ENCODE measurements at regions not wholly inside any gene's neighbourhood (a gene's known extent, or its start where the extent isn't known, plus 50 kb on each side); places are given as distances from the start of the nearest gene placed in this dataset.

- no peak for DNase-seq
- H3K27me3 ChIP-seq: no peaks in the 10 kb centered on the region
- TF ChIP-seq EP300 (IDR thresholded peaks at IDR 0.05) (no peak), POLR2A (IDR thresholded peaks at IDR 0.05) (no peak)
- TF ChIP-seq, protein P1, sequence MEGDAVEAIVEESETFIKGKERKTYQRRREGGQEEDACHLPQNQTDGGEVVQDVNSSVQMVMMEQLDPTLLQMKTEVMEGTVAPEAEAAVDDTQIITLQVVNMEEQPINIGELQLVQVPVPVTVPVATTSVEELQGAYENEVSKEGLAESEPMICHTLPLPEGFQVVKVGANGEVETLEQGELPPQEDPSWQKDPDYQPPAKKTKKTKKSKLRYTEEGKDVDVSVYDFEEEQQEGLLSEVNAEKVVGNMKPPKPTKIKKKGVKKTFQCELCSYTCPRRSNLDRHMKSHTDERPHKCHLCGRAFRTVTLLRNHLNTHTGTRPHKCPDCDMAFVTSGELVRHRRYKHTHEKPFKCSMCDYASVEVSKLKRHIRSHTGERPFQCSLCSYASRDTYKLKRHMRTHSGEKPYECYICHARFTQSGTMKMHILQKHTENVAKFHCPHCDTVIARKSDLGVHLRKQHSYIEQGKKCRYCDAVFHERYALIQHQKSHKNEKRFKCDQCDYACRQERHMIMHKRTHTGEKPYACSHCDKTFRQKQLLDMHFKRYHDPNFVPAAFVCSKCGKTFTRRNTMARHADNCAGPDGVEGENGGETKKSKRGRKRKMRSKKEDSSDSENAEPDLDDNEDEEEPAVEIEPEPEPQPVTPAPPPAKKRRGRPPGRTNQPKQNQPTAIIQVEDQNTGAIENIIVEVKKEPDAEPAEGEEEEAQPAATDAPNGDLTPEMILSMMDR (IDR thresholded peaks at IDR 0.05): no peak
- no peaks in the 10 kb centered on the region for H3K36me3 ChIP-seq
- no peak overlapping the region for H3K4me3 ChIP-seq
- H3K27ac ChIP-seq: no peak overlapping the region
- 67 to 75% (median 72%) methylated on average over 5 of the region's 5 CpGs for WGBS, 3 donors
- intact Hi-C loops (cut with DNase I): no loop called here
- no peaks in the 10 kb centered on the region for H3K4me1 ChIP-seq (ENCODE audit: insufficient read depth)
- H3K9me3 ChIP-seq: no peaks in the 10 kb centered on the region
Observed at GRCh38 chr13:62598708-62599107, 1183.1 kb upstream of the PCDH20 start.

DNA sequence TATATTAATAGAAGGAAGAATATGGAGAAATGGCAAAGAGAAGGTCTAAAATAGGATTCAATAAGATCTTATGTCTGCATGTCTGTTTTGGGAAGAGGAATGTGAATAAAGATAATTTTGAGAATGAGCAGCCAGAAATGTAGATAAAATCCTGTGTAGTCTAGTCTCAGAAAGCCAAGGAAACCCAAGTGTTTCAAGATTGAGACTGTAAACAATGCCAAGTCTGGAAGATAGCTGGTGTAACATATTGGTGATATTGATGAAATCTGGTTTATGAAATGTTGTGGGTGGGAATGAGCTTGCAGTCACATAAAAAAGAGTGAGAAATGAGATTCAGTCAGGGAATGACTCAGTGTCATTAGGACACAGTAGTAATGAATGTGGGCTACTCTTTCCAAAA lies 1180.3 kb upstream of the PCDH20 start:
- H3K9me3 ChIP-seq: no peaks in the 10 kb centered on the region
- no peaks in the 10 kb centered on the region for H3K4me1 ChIP-seq (ENCODE audit: insufficient read depth)
- intact Hi-C loops (cut with DNase I): no loop called here
- no peaks in the 10 kb centered on the region for H3K36me3 ChIP-seq
- no peak for DNase-seq
- no peak overlapping the region for H3K27ac ChIP-seq
- TF ChIP-seq POLR2A (IDR thresholded peaks at IDR 0.05): no peak
- TF ChIP-seq, protein P1 (IDR thresholded peaks at IDR 0.05): no peak
- TF ChIP-seq EP300 (IDR thresholded peaks at IDR 0.05): no peak
- H3K4me3 ChIP-seq: no peak overlapping the region
- no peaks in the 10 kb centered on the region for H3K27me3 ChIP-seq

DNA sequence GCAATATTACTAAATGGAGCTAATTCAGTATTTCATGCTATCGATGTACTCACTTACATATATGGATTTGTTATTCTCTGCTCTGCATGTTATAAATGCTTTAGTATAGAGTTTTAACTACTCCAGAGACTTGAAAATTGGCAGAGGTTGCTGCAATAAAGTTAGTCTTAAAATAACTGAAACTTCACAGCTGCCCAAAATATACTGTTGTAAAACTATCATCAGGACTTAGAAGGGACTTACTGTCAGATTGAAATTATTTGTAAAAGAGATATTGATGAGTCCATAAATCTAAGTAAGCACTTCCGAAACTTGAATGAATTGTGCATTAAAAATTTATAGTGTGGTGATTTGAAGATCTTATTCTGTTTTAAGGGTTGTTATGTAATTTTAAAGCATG lies 1178.2 kb upstream of the PCDH20 start:
- intact Hi-C loops (cut with DNase I): no loop called here
- Histone ChIP-seq H3K27ac (no peak overlapping the region), H3K9me3 (no peaks in the 10 kb centered on the region), H3K36me3 (no peaks in the 10 kb centered on the region), H3K4me3 (no peak overlapping the region), H3K27me3 (no peaks in the 10 kb centered on the region), H3K4me1 (ENCODE audit: insufficient read depth) (no peaks in the 10 kb centered on the region)
- no peak for TF ChIP-seq EP300 (IDR thresholded peaks at IDR 0.05)
- TF ChIP-seq, protein P1 (IDR thresholded peaks at IDR 0.05): no peak
- no peak for TF ChIP-seq POLR2A (IDR thresholded peaks at IDR 0.05)
- 42 to 58% (median 54%) methylated on average over 2 of the region's 2 CpGs for WGBS, 3 donors
- no peak for DNase-seq

- H3K4me3 ChIP-seq: no peak overlapping the region
- intact Hi-C loops (cut with DNase I): no loop called here
- no peaks in the 10 kb centered on the region for H3K27me3 ChIP-seq
- 53 to 62% (median 58%) methylated on average over 2 of the region's 2 CpGs for WGBS, 3 donors
- DNase-seq: no peak
- TF ChIP-seq, protein P1 (IDR thresholded peaks at IDR 0.05): no peak
- TF ChIP-seq POLR2A (IDR thresholded peaks at IDR 0.05) (no peak), EP300 (IDR thresholded peaks at IDR 0.05) (no peak)
- no peaks in the 10 kb centered on the region for H3K4me1 ChIP-seq (ENCODE audit: insufficient read depth)
- no peaks in the 10 kb centered on the region for H3K9me3 ChIP-seq
- peaks cover 3% of the 10 kb centered on the region for H3K36me3 ChIP-seq
- no peak overlapping the region for H3K27ac ChIP-seq
Observed at GRCh38 chr13:62583466-62583865, 1167.8 kb upstream of the PCDH20 start.

DNA sequence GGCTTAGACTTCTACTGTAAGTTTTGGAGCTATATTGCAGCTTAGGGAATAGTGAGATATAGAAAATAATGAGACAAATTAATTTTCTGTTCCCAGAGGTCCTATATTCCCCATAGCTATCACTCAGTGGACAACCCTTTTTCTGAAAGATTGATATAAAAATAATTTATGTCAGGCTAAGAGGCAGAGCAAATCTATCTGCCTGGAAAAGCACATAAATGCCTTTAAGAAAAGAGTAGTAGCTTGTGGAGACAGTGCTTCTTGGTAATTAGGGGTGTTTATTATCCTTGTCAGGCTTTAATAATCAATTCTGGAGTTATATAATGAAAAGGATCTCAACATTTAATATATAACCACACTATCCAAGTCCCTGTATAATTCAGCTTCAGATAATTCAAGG lies 1162.8 kb upstream of the PCDH20 start:
- intact Hi-C loops (cut with DNase I): no loop called here
- Histone ChIP-seq H3K36me3 (peaks cover under 1% of the 10 kb centered on the region), H3K27ac (no peak overlapping the region), H3K4me1 (ENCODE audit: insufficient read depth) (no peaks in the 10 kb centered on the region), H3K9me3 (no peaks in the 10 kb centered on the region), H3K4me3 (no peak overlapping the region), H3K27me3 (no peaks in the 10 kb centered on the region)
- DNase-seq: no peak
- TF ChIP-seq POLR2A (IDR thresholded peaks at IDR 0.05): no peak
- TF ChIP-seq, protein P1 (IDR thresholded peaks at IDR 0.05): no peak
- TF ChIP-seq EP300 (IDR thresholded peaks at IDR 0.05): no peak

Data from ovary (tissue), 7 donors.